Testis (tissue), 2 donors: ENCODE measurements at regions not wholly inside any gene's neighbourhood (a gene's known extent, or its start where the extent isn't known, plus 50 kb on each side); places are given as distances from the start of the nearest gene placed in this dataset.
"Not testable (repeated sequence)": the region's sequence is repeated elsewhere in the genome, so short reads cannot be mapped to it uniquely, and the experiment has no call there.

Experiments used
- DNase-seq: peaks from one replicate; pipeline ENCODE4 v3.0.0-alpha.2; 2019
- H3K27ac ChIP-seq, 2 donors: fragments of 200-600 bp; sonication (generic); one replicate each; pipeline ENCODE4 v1.5.1; 2019
- H3K27me3 ChIP-seq: fragments of 200-600 bp; sonication (generic); one replicate; pipeline ENCODE4 v1.5.1; 2019
- H3K36me3 ChIP-seq: fragments of 200-600 bp; sonication (generic); one replicate; pipeline ENCODE4 v1.5.1; 2017; ENCODE audit warnings: low read depth; ENCODE audit errors: missing control alignments
- H3K4me1 ChIP-seq: fragments of 200-600 bp; sonication (generic); one replicate; pipeline ENCODE4 v1.5.1; 2019
- H3K4me3 ChIP-seq, 2 donors: fragments of 200-600 bp; sonication (generic); one replicate each; pipeline ENCODE4 v1.5.1; 2017 to 2019
- H3K9me3 ChIP-seq: fragments of 200-600 bp; sonication (generic); one replicate; pipeline ENCODE4 v1.5.1; 2017
- POLR2A ChIP-seq: fragments of 450-650 bp; IDR thresholded peaks from one replicate; pipeline ENCODE4 v1.6.1; 2017; ENCODE audit warnings: antibody characterized with exemption, mild to moderate bottlenecking, moderate library complexity
- WGBS, 2 donors: methylation state at CpG; one replicate each; pipeline ENCODE4 v1.1.5; 2018; 5-methylcytosine and 5-hydroxymethylcytosine counted together
- intact Hi-C: fragments of 100-400 bp; cut with DNase I; formaldehyde crosslinking; loops from one replicate; pipeline ENCODE4 v1.15.1; 2023; ENCODE audit warnings: low total_unique reads
- TF ChIP-seq, protein P1 (sequence below), 3 experiments: fragments of 450-650 bp in 2 of 3; fragments of 200-600 bp in 1 of 3; sonication (generic) in 1 of 3; IDR thresholded peaks; one replicate each; pipeline ENCODE4 v1.5.1; 2016 to 2019; ENCODE audit warnings: antibody characterized with exemption in 3 of 3, mild to moderate bottlenecking in 2 of 3, moderate library complexity in 1 of 3

DNA sequence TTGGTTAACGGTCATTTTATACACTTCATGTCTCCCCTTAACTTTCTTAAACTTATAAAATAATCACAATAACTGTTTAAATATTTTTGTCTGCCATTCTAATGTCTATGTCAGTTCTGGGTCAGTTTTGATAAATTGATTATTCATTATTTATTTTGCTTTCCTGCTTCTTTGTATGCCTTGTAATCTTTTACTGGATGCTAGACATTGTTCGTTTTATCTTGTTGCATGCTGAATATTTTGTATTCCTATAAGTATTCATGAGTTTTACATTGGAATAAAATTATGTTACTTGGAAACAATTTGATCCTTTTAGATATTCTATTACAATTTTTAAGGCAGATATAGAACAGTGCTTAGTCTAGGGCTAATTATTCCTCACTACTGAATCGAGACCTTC lies 952.0 kb downstream of the NR2F1-AS1 start:
- no peak for TF ChIP-seq POLR2A
- TF ChIP-seq, protein P1, sequence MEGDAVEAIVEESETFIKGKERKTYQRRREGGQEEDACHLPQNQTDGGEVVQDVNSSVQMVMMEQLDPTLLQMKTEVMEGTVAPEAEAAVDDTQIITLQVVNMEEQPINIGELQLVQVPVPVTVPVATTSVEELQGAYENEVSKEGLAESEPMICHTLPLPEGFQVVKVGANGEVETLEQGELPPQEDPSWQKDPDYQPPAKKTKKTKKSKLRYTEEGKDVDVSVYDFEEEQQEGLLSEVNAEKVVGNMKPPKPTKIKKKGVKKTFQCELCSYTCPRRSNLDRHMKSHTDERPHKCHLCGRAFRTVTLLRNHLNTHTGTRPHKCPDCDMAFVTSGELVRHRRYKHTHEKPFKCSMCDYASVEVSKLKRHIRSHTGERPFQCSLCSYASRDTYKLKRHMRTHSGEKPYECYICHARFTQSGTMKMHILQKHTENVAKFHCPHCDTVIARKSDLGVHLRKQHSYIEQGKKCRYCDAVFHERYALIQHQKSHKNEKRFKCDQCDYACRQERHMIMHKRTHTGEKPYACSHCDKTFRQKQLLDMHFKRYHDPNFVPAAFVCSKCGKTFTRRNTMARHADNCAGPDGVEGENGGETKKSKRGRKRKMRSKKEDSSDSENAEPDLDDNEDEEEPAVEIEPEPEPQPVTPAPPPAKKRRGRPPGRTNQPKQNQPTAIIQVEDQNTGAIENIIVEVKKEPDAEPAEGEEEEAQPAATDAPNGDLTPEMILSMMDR (IDR thresholded peaks at IDR 0.05): no peak
- DNase-seq: no peak

DNA sequence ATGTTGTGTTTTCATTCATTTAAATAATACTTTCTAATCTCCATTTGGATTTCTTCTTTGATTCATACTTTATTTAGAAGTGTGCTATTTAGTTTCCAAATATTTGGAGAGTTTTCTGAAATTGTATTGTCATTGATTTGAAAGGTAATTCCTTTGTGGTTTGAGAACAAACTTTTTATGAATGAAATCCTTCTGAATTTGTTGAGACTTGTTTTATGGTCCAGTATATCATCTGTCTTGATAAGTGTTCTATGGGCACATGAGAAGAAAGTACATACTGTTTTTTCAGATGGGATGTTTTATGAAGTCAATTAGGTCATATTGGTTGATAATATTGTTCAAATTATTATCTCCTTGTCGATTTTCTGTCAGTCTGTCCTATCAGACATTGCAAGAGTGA lies 953.8 kb downstream of the NR2F1-AS1 start:
- no peak overlapping the region for H3K27ac ChIP-seq
- WGBS, 2 donors: 60 to 80% methylated on average over 1 of the region's 1 CpG
- intact Hi-C loops: no loop called here
- H3K4me3 ChIP-seq: no peak overlapping the region
- no peaks in the 10 kb centered on the region for H3K36me3 ChIP-seq
- no peak for TF ChIP-seq POLR2A
- TF ChIP-seq, protein P1 (IDR thresholded peaks at IDR 0.05): no peak
- H3K9me3 ChIP-seq: no peaks in the 10 kb centered on the region
- no peaks in the 10 kb centered on the region for H3K4me1 ChIP-seq
- DNase-seq: no peak
- no peaks in the 10 kb centered on the region for H3K27me3 ChIP-seq

More for the DNA sequence above, 952.0 kb downstream of the NR2F1-AS1 start:
- no peak overlapping the region for H3K4me3 ChIP-seq
- H3K4me1 ChIP-seq: no peaks in the 10 kb centered on the region
- 95 to 100% methylated on average over 3 of the region's 3 CpGs for WGBS, 2 donors
- no peaks in the 10 kb centered on the region for H3K9me3 ChIP-seq
- intact Hi-C loops: no loop called here
- no peaks in the 10 kb centered on the region for H3K36me3 ChIP-seq
- no peak overlapping the region for H3K27ac ChIP-seq
- no peaks in the 10 kb centered on the region for H3K27me3 ChIP-seq

DNA sequence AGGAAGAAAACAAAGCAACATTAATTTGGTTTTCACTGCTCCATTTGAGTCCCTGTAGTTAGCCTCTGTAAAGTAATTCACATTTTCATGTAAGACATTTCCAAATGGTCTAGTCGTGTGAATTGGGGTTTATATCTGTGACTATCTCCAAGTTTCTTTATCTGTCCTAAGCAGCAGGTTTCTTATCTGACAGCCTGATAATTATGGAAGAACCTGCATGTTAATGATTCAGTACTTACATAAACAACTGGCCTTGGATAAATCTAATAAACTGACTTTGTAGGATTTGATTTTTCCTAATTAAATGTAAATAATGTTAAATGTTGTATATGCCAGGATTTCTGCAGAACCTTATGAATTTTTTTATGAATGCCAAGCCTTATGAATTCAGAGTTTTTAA lies 964.9 kb downstream of the NR2F1-AS1 start:
- no peaks in the 10 kb centered on the region for H3K9me3 ChIP-seq
- H3K27me3 ChIP-seq: no peaks in the 10 kb centered on the region
- no peaks in the 10 kb centered on the region for H3K36me3 ChIP-seq
- DNase-seq: no peak
- no peak overlapping the region for H3K4me3 ChIP-seq
- intact Hi-C loops: no loop called here
- 18 to 24% methylated on average over 1 of the region's 1 CpG for WGBS, 2 donors
- no peaks in the 10 kb centered on the region for H3K4me1 ChIP-seq
- H3K27ac ChIP-seq: no peak overlapping the region
- TF ChIP-seq, protein P1 (IDR thresholded peaks at IDR 0.05): no peak
- no peak for TF ChIP-seq POLR2A

DNA sequence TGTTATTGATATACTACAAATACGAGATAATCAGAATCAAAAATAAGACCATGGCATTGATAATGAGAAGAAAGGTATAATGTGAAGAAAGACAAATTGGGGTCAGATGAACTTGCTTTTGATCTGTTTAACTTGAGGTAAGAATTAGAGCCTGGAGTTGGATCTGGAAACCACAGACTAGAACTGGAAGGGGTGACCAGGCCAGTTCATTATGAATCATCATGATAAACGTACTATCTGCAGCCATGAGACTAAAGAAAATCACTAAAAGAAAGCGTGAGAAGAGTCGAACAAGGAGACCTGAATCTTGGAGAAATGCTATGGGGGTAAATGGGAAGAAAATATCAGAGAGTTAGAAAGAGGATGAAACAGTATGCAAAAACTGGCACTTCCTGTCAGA lies 967.5 kb downstream of the NR2F1-AS1 start:
- H3K4me1 ChIP-seq: no peaks in the 10 kb centered on the region
- no peak for DNase-seq
- WGBS, 2 donors: 89 to 91% methylated on average over 4 of the region's 4 CpGs
- no peak overlapping the region for H3K27ac ChIP-seq
- intact Hi-C loops: no loop called here
- TF ChIP-seq POLR2A: no peak
- TF ChIP-seq, protein P1 (IDR thresholded peaks at IDR 0.05): no peak
- H3K36me3 ChIP-seq: no peaks in the 10 kb centered on the region
- no peaks in the 10 kb centered on the region for H3K27me3 ChIP-seq
- H3K4me3 ChIP-seq: no peak overlapping the region
- no peaks in the 10 kb centered on the region for H3K9me3 ChIP-seq

DNA sequence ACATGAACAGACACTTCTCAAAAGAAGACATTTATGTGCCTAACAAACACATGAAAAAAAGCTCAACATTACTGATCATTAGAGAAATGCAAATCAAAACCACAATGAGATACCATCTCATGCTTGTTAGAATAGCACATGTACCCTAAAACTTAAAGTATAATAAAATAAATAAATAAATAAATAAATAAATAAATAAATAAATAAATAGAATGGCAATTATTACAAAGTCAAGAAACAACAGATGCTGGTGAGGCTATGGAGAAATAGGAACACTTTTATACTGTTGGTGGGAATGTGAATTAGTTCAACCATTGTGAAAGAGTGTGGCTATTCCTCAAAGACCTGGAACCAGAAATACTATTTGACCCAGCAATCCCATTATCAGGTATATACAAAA lies 970.6 kb downstream of the NR2F1-AS1 start:
- H3K27ac ChIP-seq, H3K27me3 ChIP-seq, H3K4me3 ChIP-seq, H3K4me1 ChIP-seq, H3K36me3 ChIP-seq, H3K9me3 ChIP-seq, intact Hi-C loops, DNase-seq: not testable (repeated sequence)
